ENCODE measurements at regions not wholly inside any gene's neighbourhood (a gene's known extent, or its start where the extent isn't known, plus 50 kb on each side); places are given as distances from the start of the nearest gene placed in this dataset.

DNA sequence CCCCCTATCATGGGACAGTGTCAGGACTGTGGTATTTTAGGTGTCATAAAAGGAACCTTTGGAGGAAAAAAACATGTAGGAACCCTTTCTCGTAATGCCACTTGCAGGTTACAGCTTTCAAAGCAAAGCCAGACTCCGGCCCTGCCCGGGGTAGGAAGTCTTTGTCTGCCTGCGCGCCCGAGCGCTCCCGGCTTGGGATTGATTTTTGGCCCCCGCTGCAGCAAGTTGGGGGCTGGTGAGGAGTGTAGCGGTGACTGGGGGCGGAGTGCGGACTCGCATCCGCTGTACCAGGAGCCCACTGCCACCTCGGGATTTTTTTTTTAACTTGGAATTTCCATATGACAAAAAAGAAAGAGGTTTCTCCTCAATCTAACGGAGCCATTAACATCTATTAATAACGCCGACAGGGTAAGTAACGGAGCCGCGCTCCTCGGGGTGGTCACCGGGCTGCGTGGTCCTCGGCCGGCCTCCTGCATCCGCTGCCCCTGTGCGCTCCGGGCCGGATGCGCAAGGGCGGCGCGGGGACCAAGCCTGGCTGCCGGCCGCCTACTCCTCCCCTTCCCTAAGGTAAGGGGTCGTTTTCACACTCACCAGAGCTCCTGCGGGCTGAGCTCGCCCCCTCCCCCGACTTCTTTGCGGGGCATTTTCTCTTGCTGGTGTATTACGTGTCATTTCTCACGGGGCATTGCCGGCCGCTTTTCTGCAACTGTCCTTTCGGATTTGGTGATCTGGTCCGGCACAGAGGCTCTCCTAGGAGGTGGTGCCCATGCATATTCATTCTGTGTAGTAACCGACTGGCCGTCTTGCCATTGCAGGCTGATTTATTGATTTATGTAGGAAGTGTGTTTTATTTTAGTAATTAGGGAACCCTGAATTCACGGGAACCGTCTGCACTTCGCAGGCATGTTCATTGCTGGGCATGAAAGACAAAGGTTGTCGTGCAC, 219.8 kb upstream of the TOPAZ1 start:
- Histone ChIP-seq H3K9me2 (ENCODE audit: low read depth, low read length) (no peaks in the 10 kb centered on the region), H4K20me1 (ENCODE audit: insufficient read depth, low read length) (no peaks in the 10 kb centered on the region), H3K4me2 (ENCODE audit: low read length) (no peak overlapping the region), H3K9me3 (ENCODE audit: low read length) (no peaks in the 10 kb centered on the region), H3K79me2 (ENCODE audit: insufficient read depth, low read length) (no peaks in the 10 kb centered on the region), H3K27ac (ENCODE audit: low read depth, low read length, poor library complexity, severe bottlenecking) (no peak overlapping the region), H3K9ac (ENCODE audit: low read length) (no peak overlapping the region), H3K4me3 (ENCODE audit: low read depth, low read length, poor library complexity, severe bottlenecking) (no peak overlapping the region), H3K4me1 (ENCODE audit: insufficient read depth, low read length, severe bottlenecking) (no peaks in the 10 kb centered on the region), H2AFZ (ENCODE audit: low read length) (no peak overlapping the region), H3K36me3 (ENCODE audit: insufficient read depth, low read length) (no peaks in the 10 kb centered on the region), H3K27me3 (ENCODE audit: insufficient read depth, low read length) (no peaks in the 10 kb centered on the region), H3F3A (ENCODE audit: insufficient read depth, low read length) (no peaks in the 10 kb centered on the region)
- no peak for TF ChIP-seq CTCF (IDR thresholded peaks at IDR 0.05; ENCODE audit: low read length)
- no peak for TF ChIP-seq EZH2 (IDR thresholded peaks at IDR 0.05; ENCODE audit: borderline replicate concordance, low read length)

- Histone ChIP-seq H3K4me3 (ENCODE audit: low read depth, low read length, poor library complexity, severe bottlenecking) (no peak overlapping the region), H2AFZ (ENCODE audit: low read length) (no peak overlapping the region), H3K79me2 (ENCODE audit: insufficient read depth, low read length) (no peaks in the 10 kb centered on the region), H3K9me3 (ENCODE audit: low read length) (no peaks in the 10 kb centered on the region), H3K27ac (ENCODE audit: low read depth, low read length, poor library complexity, severe bottlenecking) (no peak overlapping the region), H3K27me3 (ENCODE audit: insufficient read depth, low read length) (no peaks in the 10 kb centered on the region), H3K36me3 (ENCODE audit: insufficient read depth, low read length) (no peaks in the 10 kb centered on the region), H4K20me1 (ENCODE audit: insufficient read depth, low read length) (no peaks in the 10 kb centered on the region), H3K4me1 (ENCODE audit: insufficient read depth, low read length, severe bottlenecking) (no peaks in the 10 kb centered on the region), H3K4me2 (ENCODE audit: low read length) (no peak overlapping the region), H3F3A (ENCODE audit: insufficient read depth, low read length) (no peaks in the 10 kb centered on the region), H3K9me2 (ENCODE audit: low read depth, low read length) (no peaks in the 10 kb centered on the region), H3K9ac (ENCODE audit: low read length) (no peak overlapping the region)
- TF ChIP-seq CTCF (IDR thresholded peaks at IDR 0.05; ENCODE audit: low read length) (no peak), EZH2 (IDR thresholded peaks at IDR 0.05; ENCODE audit: borderline replicate concordance, low read length) (no peak)
Measured at GRCh38 chr3:44023961-44024593, 217.6 kb upstream of the TOPAZ1 start.

- Histone ChIP-seq H2AFZ (ENCODE audit: low read length) (no peak overlapping the region), H3K9me3 (ENCODE audit: low read length) (no peaks in the 10 kb centered on the region), H3K27me3 (ENCODE audit: insufficient read depth, low read length) (no peaks in the 10 kb centered on the region), H3F3A (ENCODE audit: insufficient read depth, low read length) (no peaks in the 10 kb centered on the region), H3K4me2 (ENCODE audit: low read length) (no peak overlapping the region), H3K9ac (ENCODE audit: low read length) (no peak overlapping the region), H3K27ac (ENCODE audit: low read depth, low read length, poor library complexity, severe bottlenecking) (no peak overlapping the region), H3K36me3 (ENCODE audit: insufficient read depth, low read length) (no peaks in the 10 kb centered on the region), H3K9me2 (ENCODE audit: low read depth, low read length) (no peaks in the 10 kb centered on the region), H3K4me3 (ENCODE audit: low read depth, low read length, poor library complexity, severe bottlenecking) (no peak overlapping the region), H3K79me2 (ENCODE audit: insufficient read depth, low read length) (no peaks in the 10 kb centered on the region), H4K20me1 (ENCODE audit: insufficient read depth, low read length) (no peaks in the 10 kb centered on the region), H3K4me1 (ENCODE audit: insufficient read depth, low read length, severe bottlenecking) (no peaks in the 10 kb centered on the region)
- TF ChIP-seq CTCF (IDR thresholded peaks at IDR 0.05; ENCODE audit: low read length) (no peak), EZH2 (IDR thresholded peaks at IDR 0.05; ENCODE audit: borderline replicate concordance, low read length) (no peak)
Measured at GRCh38 chr3:44026220-44026865, 215.3 kb upstream of the TOPAZ1 start.
